ENCODE measurements at regions not wholly inside any gene's neighbourhood (a gene's known extent, or its start where the extent isn't known, plus 50 kb on each side); places are given as distances from the start of the nearest gene placed in this dataset.
"Not testable (repeated sequence)": the region's sequence is repeated elsewhere in the genome, so short reads cannot be mapped to it uniquely, and the experiment has no call there.

DNA sequence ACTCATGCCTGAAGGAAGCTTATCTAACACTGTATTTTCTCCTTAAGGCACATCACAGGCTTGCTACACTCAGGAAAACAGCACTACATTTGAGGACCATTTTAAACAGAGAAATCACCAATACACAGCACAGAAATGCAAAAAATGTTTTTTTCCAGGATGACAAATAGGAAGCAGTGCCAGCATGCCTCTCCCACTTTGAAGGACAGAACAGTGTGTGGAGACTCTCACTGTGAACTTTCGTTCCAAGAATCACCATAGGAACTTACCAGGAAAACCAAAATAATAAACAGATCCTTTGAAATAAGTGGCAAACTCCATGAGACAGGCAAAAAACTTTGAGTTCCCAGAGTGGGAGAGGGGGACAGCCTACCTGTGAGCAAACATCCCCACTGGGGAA is 217.8 kb upstream of the MAST4 start:
- FAIRE-seq: no peak
- TF ChIP-seq POLR2A (IDR thresholded peaks at IDR 0.05; ENCODE audit: low read depth, low read length): no peak

GRCh38 chr5:66382152-66382551 is 214.0 kb upstream of the MAST4 start:
- DNase-seq (ENCODE audit: insufficient read length, low spot score) (no peak), FAIRE-seq (no peak)
- no peak for TF ChIP-seq POLR2A (IDR thresholded peaks at IDR 0.05; ENCODE audit: low read depth, low read length)

More for the DNA sequence above, 217.8 kb upstream of the MAST4 start:
- no peak for DNase-seq (ENCODE audit: insufficient read length, low spot score)

GRCh38 chr5:66405145-66405544 is 191.0 kb upstream of the MAST4 start:
- FAIRE-seq: not testable (repeated sequence)

DNA sequence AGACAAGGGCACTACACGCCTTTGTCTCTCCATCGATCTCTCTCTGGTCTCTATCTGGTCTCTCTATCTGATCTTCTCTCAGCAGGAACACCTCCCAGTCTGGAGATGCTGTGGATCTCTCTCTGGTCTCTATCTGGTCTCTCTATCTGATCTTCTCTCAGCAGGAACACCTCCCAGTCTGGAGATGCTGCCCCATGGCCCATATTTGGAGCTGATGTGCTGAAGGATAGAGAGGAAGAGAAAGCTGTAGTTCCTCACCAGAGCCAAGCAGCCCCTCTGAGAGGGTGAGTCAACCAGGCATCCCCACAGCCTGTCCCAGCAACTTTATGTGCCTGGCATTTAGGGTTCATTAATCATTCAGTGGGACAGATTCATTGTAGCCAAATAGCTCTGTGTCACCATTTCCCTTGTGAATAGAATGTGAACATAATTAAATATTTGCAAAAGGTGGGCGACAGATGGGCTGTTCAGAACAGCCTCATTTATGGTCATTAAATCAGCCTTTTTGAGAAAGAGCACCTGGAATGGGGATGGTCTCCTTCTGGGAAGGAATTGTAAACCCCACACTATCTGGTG is 189.3 kb upstream of the MAST4 start:
- no peak for FAIRE-seq
- no peak for DNase-seq (ENCODE audit: insufficient read length, low spot score)

More at GRCh38 chr5:66405145-66405544, 191.0 kb upstream of the MAST4 start:
- DNase-seq (ENCODE audit: insufficient read length, low spot score): not testable (repeated sequence)

DNA sequence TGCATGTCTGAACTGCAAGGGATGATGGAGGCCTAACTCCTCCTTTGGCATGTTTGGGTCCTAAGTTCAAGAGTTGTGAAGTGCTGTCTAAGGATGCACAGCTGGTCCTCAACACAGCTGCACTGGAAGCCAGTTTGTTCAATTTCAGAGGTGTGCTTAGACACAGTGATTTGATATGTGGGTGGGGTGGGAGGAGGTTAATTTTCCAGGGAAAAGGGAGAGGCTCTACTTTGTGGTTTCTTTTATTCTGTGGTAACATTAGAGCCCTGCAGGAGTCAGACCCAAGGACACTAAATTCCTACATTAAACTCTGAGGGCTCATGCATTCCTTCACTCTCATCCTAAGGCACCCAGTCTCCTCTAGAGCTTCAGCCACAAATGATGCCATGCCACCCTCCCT is 188.4 kb upstream of the MAST4 start:
- FAIRE-seq: no peak
- TF ChIP-seq POLR2A (IDR thresholded peaks at IDR 0.05; ENCODE audit: low read depth, low read length): no peak
- no peak for DNase-seq (ENCODE audit: insufficient read length, low spot score)

More for the DNA sequence above, 189.3 kb upstream of the MAST4 start:
- no peak for TF ChIP-seq POLR2A (IDR thresholded peaks at IDR 0.05; ENCODE audit: low read depth, low read length)

DNA sequence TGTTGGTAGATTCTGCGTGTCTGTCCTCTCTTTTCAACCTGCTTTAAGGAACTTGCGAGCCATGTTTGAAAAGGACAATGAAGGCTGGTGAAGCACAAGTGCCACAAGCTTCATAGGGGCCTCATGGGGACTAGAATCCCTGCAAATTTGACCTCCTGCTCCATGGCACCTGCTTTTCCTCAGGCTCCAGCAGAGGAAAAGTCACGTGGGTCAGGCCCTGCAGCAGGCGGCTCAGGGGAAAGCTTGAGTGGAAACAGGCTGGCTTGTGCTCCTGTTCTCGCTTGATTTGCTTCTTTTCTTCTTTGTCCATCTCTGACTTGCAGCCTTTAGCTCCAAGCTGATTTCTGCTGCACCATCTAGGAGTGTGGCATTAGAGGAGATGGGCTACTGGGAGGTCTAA is 187.6 kb upstream of the MAST4 start:
- DNase-seq (ENCODE audit: insufficient read length, low spot score): no peak
- no peak for FAIRE-seq
- TF ChIP-seq POLR2A (IDR thresholded peaks at IDR 0.05; ENCODE audit: low read depth, low read length): no peak

DNA sequence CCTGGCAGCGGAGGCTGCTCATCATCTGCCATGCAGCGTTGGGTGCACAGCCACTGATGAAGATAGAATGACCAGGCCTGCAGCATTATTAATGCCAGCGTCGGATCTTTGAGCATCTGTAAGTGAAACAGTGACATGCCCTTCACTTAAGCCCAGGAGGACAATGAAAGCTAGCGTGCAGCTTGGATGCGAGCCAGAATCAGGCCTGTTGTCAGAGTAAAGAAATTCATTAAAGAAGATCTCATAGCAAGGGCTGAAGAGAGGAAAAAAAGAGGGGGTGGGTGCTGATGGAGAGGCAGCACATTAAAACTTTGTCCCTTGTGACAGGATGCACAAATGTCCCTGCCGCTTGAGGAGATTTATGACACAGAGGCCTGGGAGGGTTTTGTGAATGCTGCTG is 186.1 kb upstream of the MAST4 start:
- TF ChIP-seq POLR2A (IDR thresholded peaks at IDR 0.05; ENCODE audit: low read depth, low read length): no peak
- FAIRE-seq (no peak), DNase-seq (ENCODE audit: insufficient read length, low spot score) (no peak)

DNA sequence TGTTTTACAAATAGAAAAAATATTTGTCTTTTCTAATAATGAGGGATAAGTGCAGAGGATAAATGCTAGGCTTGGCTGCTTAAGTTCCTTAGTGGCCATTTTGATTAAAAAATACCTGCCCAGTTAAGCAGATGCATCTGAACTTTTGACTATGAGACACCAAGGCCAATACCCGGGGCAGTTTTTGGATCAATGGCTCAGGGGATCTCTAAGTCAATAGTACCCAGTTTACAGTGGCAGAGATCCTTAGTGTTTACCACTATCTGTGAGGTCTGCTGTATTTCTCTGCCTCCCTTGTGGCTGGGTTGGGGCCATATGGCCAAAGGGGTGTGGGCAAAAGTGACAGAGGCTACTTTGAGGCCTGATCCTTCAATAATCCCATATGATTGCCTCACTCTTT is 184.5 kb upstream of the MAST4 start:
- no peak for TF ChIP-seq POLR2A (IDR thresholded peaks at IDR 0.05; ENCODE audit: low read depth, low read length)
- no peak for FAIRE-seq
- DNase-seq (ENCODE audit: insufficient read length, low spot score): no peak

DNA sequence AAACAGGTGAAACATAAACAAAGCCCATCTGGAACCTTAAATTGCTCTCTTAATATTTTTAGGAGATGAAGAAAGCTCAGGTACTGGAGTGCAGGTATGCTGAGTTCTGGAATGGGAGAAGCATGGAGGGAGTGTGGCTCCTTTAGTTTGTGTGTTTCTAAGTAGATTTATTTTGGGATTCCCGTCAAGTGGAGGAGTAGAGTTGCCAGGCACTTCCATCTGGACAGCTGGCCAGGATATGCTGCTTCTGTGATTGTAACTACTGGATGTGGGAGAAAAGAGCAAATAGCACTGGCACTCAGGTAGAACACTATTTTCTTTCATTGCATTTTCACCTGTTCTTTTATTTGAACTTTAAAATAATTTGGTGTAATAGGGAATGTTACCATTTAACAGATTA is 182.3 kb upstream of the MAST4 start:
- DNase-seq (ENCODE audit: insufficient read length, low spot score) (no peak), FAIRE-seq (no peak)
- TF ChIP-seq POLR2A (IDR thresholded peaks at IDR 0.05; ENCODE audit: low read depth, low read length): no peak

GRCh38 chr5:66415208-66415607 is 181.0 kb upstream of the MAST4 start:
- DNase-seq (ENCODE audit: insufficient read length, low spot score) (no peak), FAIRE-seq (no peak)
- no peak for TF ChIP-seq POLR2A (IDR thresholded peaks at IDR 0.05; ENCODE audit: low read depth, low read length)

DNA sequence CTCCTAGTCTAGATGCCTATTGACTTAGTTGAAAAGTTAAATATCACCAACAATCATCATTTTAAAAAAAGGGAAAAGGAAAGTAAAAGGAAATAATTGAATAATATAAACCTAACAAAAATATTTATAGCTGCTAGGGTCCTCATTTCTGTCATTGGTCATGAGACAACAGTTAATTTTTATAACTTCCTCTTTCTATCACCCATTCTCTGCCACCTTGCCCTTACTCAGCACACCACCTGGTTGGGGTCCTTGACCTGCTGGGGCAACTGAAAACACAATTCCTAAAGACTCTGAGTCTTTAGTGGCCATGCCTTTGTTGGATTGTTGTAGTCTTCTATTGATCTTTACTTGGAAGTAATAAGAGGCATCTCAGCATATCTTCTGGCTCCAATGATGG is 179.5 kb upstream of the MAST4 start:
- no peak for DNase-seq (ENCODE audit: insufficient read length, low spot score)
- TF ChIP-seq POLR2A (IDR thresholded peaks at IDR 0.05; ENCODE audit: low read depth, low read length): no peak
- FAIRE-seq: no peak

- no peak for DNase-seq (ENCODE audit: insufficient read length, low spot score)
- TF ChIP-seq POLR2A (IDR thresholded peaks at IDR 0.05; ENCODE audit: low read depth, low read length): no peak
- no peak for FAIRE-seq
These were observed 178.4 kb upstream of the MAST4 start for GRCh38 chr5:66417781-66418180.

GRCh38 chr5:66423484-66423883 is 172.7 kb upstream of the MAST4 start:
- TF ChIP-seq POLR2A (IDR thresholded peaks at IDR 0.05; ENCODE audit: low read depth, low read length): no peak
- FAIRE-seq (no peak), DNase-seq (ENCODE audit: insufficient read length, low spot score) (no peak)

- DNase-seq (ENCODE audit: insufficient read length, low spot score) (no peak), FAIRE-seq (no peak)
- no peak for TF ChIP-seq POLR2A (IDR thresholded peaks at IDR 0.05; ENCODE audit: low read depth, low read length)
These were observed 170.4 kb upstream of the MAST4 start for GRCh38 chr5:66425842-66426241.

DNA sequence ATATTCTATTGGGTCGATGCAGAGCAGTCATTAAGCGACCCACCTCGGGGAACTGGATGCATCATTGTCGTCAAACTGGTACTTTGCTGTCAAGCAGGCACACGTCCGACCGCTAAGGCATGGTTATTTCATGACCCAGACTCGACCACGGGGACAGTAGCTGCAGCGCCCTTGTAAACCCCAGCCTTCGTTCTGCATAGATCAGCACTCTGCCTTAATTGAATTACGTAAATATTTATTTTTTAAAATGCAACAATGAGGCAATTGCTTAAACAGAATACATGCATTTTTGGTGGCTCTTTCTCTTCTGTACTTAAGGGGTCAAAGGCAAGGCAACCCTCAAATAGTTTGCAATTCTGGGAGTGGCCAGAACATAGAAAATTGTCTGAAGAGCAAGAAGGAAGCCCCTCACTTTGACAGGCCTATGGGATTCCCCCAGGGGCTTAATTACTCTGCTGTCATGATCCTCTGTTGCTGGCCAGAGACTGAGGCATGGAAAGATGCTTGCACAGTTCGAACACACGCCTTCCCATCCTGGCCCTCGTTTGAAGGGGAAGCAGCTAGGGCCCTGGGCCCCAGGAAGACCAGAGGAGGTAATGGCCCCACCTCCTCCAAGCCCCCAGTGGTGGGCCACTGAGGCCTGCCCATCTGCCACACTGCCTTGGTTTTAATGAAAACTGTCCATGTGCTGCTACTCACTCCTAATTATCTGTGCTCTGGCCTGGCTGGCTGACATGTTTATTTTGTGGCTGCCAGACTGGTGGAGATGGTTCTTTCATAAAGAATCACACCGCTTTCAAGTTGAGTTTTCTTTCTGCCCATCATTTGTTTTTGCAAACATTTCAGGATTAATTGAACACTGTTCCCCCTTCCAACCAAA is 169.7 kb upstream of the MAST4 start:
- no peak for DNase-seq (ENCODE audit: insufficient read length, low spot score)
- TF ChIP-seq POLR2A (IDR thresholded peaks at IDR 0.05; ENCODE audit: low read depth, low read length): no peak
- no peak for FAIRE-seq
